ENCODE measurements at regions not wholly inside any gene's neighbourhood (a gene's known extent, or its start where the extent isn't known, plus 50 kb on each side); places are given as distances from the start of the nearest gene placed in this dataset.

DNA sequence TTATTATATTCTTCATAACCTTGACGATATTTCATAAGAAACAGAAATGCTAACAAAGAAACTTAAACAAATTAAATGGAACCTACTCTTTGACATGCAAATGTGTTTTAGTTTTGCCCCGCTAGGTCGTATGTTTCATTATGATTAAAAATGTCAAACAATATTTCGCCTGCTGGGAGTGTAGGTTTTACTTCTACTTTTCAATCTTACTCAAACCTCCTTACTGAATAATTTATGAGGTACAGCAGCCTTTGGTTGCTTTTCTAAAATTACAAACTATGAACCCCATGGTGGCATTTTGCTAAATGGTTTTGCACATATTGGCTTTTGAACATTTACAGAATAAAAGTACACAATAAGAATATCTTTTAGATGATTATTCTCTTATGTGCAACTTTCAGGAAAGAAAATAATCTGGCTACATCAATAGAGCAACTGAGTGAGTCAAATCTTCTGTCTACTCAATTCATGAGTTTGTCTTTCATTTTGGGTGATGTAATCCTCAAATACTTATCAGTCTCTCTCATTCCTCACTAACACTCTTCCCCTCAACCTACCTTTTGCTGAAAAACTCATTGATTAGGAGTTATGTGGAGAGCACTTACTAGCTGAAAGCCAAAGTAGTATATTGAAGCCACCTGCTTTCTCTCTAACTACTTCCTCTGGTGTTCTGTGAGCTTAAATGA lies 1226.4 kb downstream of the XPNPEP1 start:
- Histone ChIP-seq H4K91ac (ENCODE audit: insufficient read length, low read depth, low read length) (no peak overlapping the region), H3K18ac (ENCODE audit: insufficient read length, low read depth, low read length) (no peak overlapping the region), H2BK120ac (ENCODE audit: low read depth, low read length, poor library complexity, severe bottlenecking) (no peak overlapping the region), H3K27ac (ENCODE audit: insufficient read length, low read depth, low read length) (no peak overlapping the region), H2BK12ac (ENCODE audit: insufficient read length, low read depth, low read length) (no peak overlapping the region), H3K4me1 (ENCODE audit: insufficient read depth, low read length) (no peaks in the 10 kb centered on the region), H4K8ac (replicated peaks; ENCODE audit: insufficient read length, low read depth, low read length) (no peak overlapping the region), H2AFZ (ENCODE audit: low read length) (no peak overlapping the region), H4K20me1 (ENCODE audit: control insufficient read depth, insufficient read depth, insufficient read length) (no peaks in the 10 kb centered on the region), H3K14ac (ENCODE audit: insufficient read depth, low read length) (no peak overlapping the region), H3K23ac (ENCODE audit: insufficient read length, low read depth, low read length) (no peak overlapping the region), H3T11ph (ENCODE audit: low read length) (no peak overlapping the region), H4K5ac (ENCODE audit: insufficient read length, low read depth, low read length) (no peak overlapping the region), H3K23me2 (ENCODE audit: insufficient read length, low read depth, low read length, poor library complexity, severe bottlenecking) (no peaks in the 10 kb centered on the region), H2BK20ac (ENCODE audit: low read depth, low read length, poor library complexity, severe bottlenecking) (no peak overlapping the region), H3K79me1 (ENCODE audit: insufficient read depth, low read depth, low read length, poor library complexity, severe bottlenecking) (no peaks in the 10 kb centered on the region), H3K27me3 (ENCODE audit: insufficient read depth, low read length) (no peaks in the 10 kb centered on the region), H3K9ac (ENCODE audit: extremely low read depth, insufficient read length, low read length) (no peak overlapping the region), H3K79me2 (ENCODE audit: insufficient read depth, low read length) (no peaks in the 10 kb centered on the region), H2BK15ac (ENCODE audit: low read depth, low read length) (no peak overlapping the region), H3K9me3 (ENCODE audit: control insufficient read depth, low read depth, low read length) (no peaks in the 10 kb centered on the region), H3K4me2 (ENCODE audit: insufficient read depth, insufficient read length, low read length) (no peak overlapping the region), H2AK5ac (ENCODE audit: insufficient read length, low read length) (no peak overlapping the region), H2BK5ac (ENCODE audit: insufficient read length, low read length) (no peak overlapping the region), H3K56ac (ENCODE audit: insufficient read length, low read depth, low read length) (no peak overlapping the region), H3K4ac (ENCODE audit: low read depth, low read length) (no peak overlapping the region)
- no CpG with 5 or more reads among the region's 4 CpGs for WGBS (ENCODE audit: extremely low coverage, insufficient read length, low lambda C conversion rate)
- H3K36me3 Mint-ChIP-seq (ENCODE audit: insufficient read depth in 1 of 3, low read depth in 3 of 3), result no peaks in the 10 kb centered on the region
- H3K4me3 Mint-ChIP-seq, result no peak overlapping the region
- no peak for TF ChIP-seq CTCF (conservative IDR thresholded peaks at IDR 0.05)
- no peak overlapping the region for H3K27ac Mint-ChIP-seq
- no peak for DNase-seq
- no peaks in the 10 kb centered on the region for H3K27me3 Mint-ChIP-seq (ENCODE audit: low read depth)
- no peaks in the 10 kb centered on the region; a peak in 2 of 5 replicates for H3K9me3 Mint-ChIP-seq
- no peaks in the 10 kb centered on the region for H3K4me1 Mint-ChIP-seq

All from H9 (cell line).